ENCODE measurements at regions not wholly inside any gene's neighbourhood (a gene's known extent, or its start where the extent isn't known, plus 50 kb on each side); places are given as distances from the start of the nearest gene placed in this dataset.

GRCh38 chr12:111010061-111010460 lies 89.7 kb upstream of the MYL2 start:
- Histone ChIP-seq H3K4me1 (ENCODE audit: control insufficient read depth, low read length) (no peaks in the 10 kb centered on the region), H3K27me3 (ENCODE audit: control insufficient read depth, low read length) (no peaks in the 10 kb centered on the region), H3K4me3 (ENCODE audit: low read length) (no peak overlapping the region), H4K20me1 (ENCODE audit: control insufficient read depth, insufficient read depth, low read depth, low read length) (no peaks in the 10 kb centered on the region), H3K27ac (ENCODE audit: low read depth, low read length) (no peak overlapping the region), H3K36me3 (ENCODE audit: control insufficient read depth, low read length) (no peaks in the 10 kb centered on the region), H3F3A (ENCODE audit: control insufficient read depth, insufficient read depth) (no peaks in the 10 kb centered on the region), H3K9me3 (ENCODE audit: control insufficient read depth, insufficient read depth, low read length) (peaks cover 6% of the 10 kb centered on the region; the same call in 1 of the 2 replicates), H3K9me2 (replicated peaks; ENCODE audit: control insufficient read depth, low read length) (no peaks in the 10 kb centered on the region), H3K4me2 (ENCODE audit: low read length) (no peak overlapping the region), H3K79me2 (ENCODE audit: control insufficient read depth, low read length) (no peaks in the 10 kb centered on the region)
- no peak for TF ChIP-seq EZH2phosphoT487 (IDR thresholded peaks at IDR 0.05; ENCODE audit: borderline replicate concordance, low read length)
- TF ChIP-seq CTCF (IDR thresholded peaks at IDR 0.05; ENCODE audit: low read depth, low read length, poor library complexity, severe bottlenecking) = no peak

- no peak overlapping the region for H3K4me2 ChIP-seq (ENCODE audit: low read length)
- no peaks in the 10 kb centered on the region for H3K79me2 ChIP-seq (ENCODE audit: control insufficient read depth, low read length)
- no peaks in the 10 kb centered on the region for H3K9me2 ChIP-seq (replicated peaks; ENCODE audit: control insufficient read depth, low read length)
- no peaks in the 10 kb centered on the region for H4K20me1 ChIP-seq (ENCODE audit: control insufficient read depth, insufficient read depth, low read depth, low read length)
- H3F3A ChIP-seq (ENCODE audit: control insufficient read depth, insufficient read depth) = no peaks in the 10 kb centered on the region
- no peak overlapping the region for H3K4me3 ChIP-seq (ENCODE audit: low read length)
- peaks cover 6% of the 10 kb centered on the region; the same call in 1 of the 2 replicates for H3K9me3 ChIP-seq (ENCODE audit: control insufficient read depth, insufficient read depth, low read length)
- no peaks in the 10 kb centered on the region for H3K4me1 ChIP-seq (ENCODE audit: control insufficient read depth, low read length)
- no peaks in the 10 kb centered on the region for H3K36me3 ChIP-seq (ENCODE audit: control insufficient read depth, low read length)
- TF ChIP-seq EZH2phosphoT487 (IDR thresholded peaks at IDR 0.05; ENCODE audit: borderline replicate concordance, low read length) = no peak
- TF ChIP-seq CTCF (IDR thresholded peaks at IDR 0.05; ENCODE audit: low read depth, low read length, poor library complexity, severe bottlenecking) = no peak
- H3K27me3 ChIP-seq (ENCODE audit: control insufficient read depth, low read length) = 0 out of 2 replicates have a peak, but pooled peaks cover 4% of the 10 kb centered on the region
- no peak overlapping the region for H3K27ac ChIP-seq (ENCODE audit: low read depth, low read length)
Measured at GRCh38 chr12:111006621-111007020, 86.2 kb upstream of the MYL2 start.

- TF ChIP-seq EZH2phosphoT487 (IDR thresholded peaks at IDR 0.05; ENCODE audit: borderline replicate concordance, low read length) (no peak), CTCF (IDR thresholded peaks at IDR 0.05; ENCODE audit: low read depth, low read length, poor library complexity, severe bottlenecking) (no peak)
Measured at GRCh38 chr12:110998971-110999370, 78.6 kb upstream of the MYL2 start.

More at GRCh38 chr12:110998971-110999370, 78.6 kb upstream of the MYL2 start:
- Histone ChIP-seq H3K4me2 (ENCODE audit: low read length) (no peak overlapping the region), H3K9me3 (ENCODE audit: control insufficient read depth, insufficient read depth, low read length) (peaks cover 7% of the 10 kb centered on the region; the same call in 1 of the 2 replicates), H3K27ac (ENCODE audit: low read depth, low read length) (no peak overlapping the region), H4K20me1 (ENCODE audit: control insufficient read depth, insufficient read depth, low read depth, low read length) (no peaks in the 10 kb centered on the region), H3K27me3 (ENCODE audit: control insufficient read depth, low read length) (0 out of 2 replicates have a peak, but pooled peaks cover 2% of the 10 kb centered on the region), H3K4me3 (ENCODE audit: low read length) (no peak overlapping the region), H3F3A (ENCODE audit: control insufficient read depth, insufficient read depth) (no peaks in the 10 kb centered on the region), H3K9me2 (replicated peaks; ENCODE audit: control insufficient read depth, low read length) (no peaks in the 10 kb centered on the region), H3K79me2 (ENCODE audit: control insufficient read depth, low read length) (no peaks in the 10 kb centered on the region), H3K36me3 (ENCODE audit: control insufficient read depth, low read length) (no peaks in the 10 kb centered on the region), H3K4me1 (ENCODE audit: control insufficient read depth, low read length) (no peaks in the 10 kb centered on the region)
